Prostate gland (tissue), 2 donors: ENCODE measurements at regions not wholly inside any gene's neighbourhood (a gene's known extent, or its start where the extent isn't known, plus 50 kb on each side); places are given as distances from the start of the nearest gene placed in this dataset.

Experiments
- CTCF ChIP-seq, 4 experiments: fragments of 200-600 bp in 2 of 4; fragments of 450-650 bp in 2 of 4; sonication (generic) in 2 of 4; IDR thresholded peaks; 1 replicate in 3 of 4; 2 replicates in 1 of 4; pipeline ENCODE4 v1.5.1; 2016 to 2019; ENCODE audit warnings: antibody characterized with exemption in 4 of 4, mild to moderate bottlenecking in 2 of 4, moderate library complexity in 2 of 4
- POLR2A ChIP-seq: fragments of 450-650 bp; IDR thresholded peaks from one replicate; pipeline ENCODE4 v1.6.1; 2016; ENCODE audit warnings: antibody characterized with exemption, mild to moderate bottlenecking
- POLR2AphosphoS5 ChIP-seq: sonication (generic); formaldehyde crosslinking; IDR thresholded peaks from one replicate; pipeline ENCODE4 v1.6.1; 2017; ENCODE audit warnings: antibody characterized with exemption

GRCh38 chr21:22754746-22755145, 1756.5 kb downstream of the NCAM2 start:
- TF ChIP-seq CTCF (IDR thresholded peaks at IDR 0.05), result no peak
- TF ChIP-seq POLR2A, result no peak
- no peak for TF ChIP-seq POLR2AphosphoS5
